ENCODE measurements at regions not wholly inside any gene's neighbourhood (a gene's known extent, or its start where the extent isn't known, plus 50 kb on each side); places are given as distances from the start of the nearest gene placed in this dataset.

DNA sequence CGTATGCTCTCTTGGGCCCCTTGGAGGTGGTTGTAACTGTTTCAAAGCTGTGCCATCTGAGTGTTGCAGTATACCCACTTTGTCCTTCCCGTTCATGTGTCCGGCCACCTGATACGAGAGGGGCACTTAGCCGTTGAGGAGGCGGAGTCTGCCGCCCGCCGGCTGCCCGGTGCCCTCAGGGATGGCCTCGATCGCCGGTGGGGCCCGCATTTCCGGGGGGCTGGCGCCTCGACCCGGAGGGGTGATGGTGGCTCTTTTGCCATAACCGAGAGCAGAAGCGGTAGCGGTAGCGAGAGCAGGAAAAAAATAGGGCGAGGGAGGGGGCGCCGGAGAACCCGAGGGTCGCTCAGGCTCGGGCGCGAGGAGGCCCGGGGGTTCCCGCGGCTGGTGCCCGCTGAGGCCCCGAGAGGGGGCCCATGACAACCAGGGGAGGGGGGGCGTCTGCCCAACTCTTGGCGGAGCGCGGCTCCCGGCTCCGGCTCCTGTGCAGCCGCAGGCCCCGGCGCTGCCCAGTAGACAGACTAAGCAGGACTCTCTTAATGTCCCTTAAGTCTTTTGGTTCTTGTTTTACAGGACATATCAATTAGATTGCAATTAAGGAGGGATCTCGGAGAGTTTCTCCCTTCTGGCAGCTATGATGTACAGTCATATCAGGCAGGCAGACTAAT is 342.7 kb upstream of the SGCG start:
- TF ChIP-seq POLR2A (IDR thresholded peaks at IDR 0.05; ENCODE audit: control extremely low read depth in 1 of 2, low read depth in 2 of 2, low read length in 2 of 2) (no peak), EZH2 (IDR thresholded peaks at IDR 0.05; ENCODE audit: low read depth, low read length, severe bottlenecking) (no peak), KDM1A (IDR thresholded peaks at IDR 0.05; ENCODE audit: borderline replicate concordance, low read length) (no peak), PHF8 (conservative IDR thresholded peaks at IDR 0.05; ENCODE audit: low read depth, low read length) (no peak)
- TF ChIP-seq, protein P1, sequence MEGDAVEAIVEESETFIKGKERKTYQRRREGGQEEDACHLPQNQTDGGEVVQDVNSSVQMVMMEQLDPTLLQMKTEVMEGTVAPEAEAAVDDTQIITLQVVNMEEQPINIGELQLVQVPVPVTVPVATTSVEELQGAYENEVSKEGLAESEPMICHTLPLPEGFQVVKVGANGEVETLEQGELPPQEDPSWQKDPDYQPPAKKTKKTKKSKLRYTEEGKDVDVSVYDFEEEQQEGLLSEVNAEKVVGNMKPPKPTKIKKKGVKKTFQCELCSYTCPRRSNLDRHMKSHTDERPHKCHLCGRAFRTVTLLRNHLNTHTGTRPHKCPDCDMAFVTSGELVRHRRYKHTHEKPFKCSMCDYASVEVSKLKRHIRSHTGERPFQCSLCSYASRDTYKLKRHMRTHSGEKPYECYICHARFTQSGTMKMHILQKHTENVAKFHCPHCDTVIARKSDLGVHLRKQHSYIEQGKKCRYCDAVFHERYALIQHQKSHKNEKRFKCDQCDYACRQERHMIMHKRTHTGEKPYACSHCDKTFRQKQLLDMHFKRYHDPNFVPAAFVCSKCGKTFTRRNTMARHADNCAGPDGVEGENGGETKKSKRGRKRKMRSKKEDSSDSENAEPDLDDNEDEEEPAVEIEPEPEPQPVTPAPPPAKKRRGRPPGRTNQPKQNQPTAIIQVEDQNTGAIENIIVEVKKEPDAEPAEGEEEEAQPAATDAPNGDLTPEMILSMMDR (IDR thresholded peaks at IDR 0.05; ENCODE audit: control extremely low read depth in 1 of 3, insufficient read depth in 1 of 3, low read depth in 1 of 3, low read length in 3 of 3): no peak
